Central memory CD4-positive, alpha-beta T cell (primary cell): ENCODE measurements at regions not wholly inside any gene's neighbourhood (a gene's known extent, or its start where the extent isn't known, plus 50 kb on each side); places are given as distances from the start of the nearest gene placed in this dataset.
"Not testable (repeated sequence)": the region's sequence is repeated elsewhere in the genome, so short reads cannot be mapped to it uniquely, and the experiment has no call there.

ENCODE experiments used
- DNase-seq: peaks from one replicate; pipeline ENCODE4 v3.0.0; 2022

DNA sequence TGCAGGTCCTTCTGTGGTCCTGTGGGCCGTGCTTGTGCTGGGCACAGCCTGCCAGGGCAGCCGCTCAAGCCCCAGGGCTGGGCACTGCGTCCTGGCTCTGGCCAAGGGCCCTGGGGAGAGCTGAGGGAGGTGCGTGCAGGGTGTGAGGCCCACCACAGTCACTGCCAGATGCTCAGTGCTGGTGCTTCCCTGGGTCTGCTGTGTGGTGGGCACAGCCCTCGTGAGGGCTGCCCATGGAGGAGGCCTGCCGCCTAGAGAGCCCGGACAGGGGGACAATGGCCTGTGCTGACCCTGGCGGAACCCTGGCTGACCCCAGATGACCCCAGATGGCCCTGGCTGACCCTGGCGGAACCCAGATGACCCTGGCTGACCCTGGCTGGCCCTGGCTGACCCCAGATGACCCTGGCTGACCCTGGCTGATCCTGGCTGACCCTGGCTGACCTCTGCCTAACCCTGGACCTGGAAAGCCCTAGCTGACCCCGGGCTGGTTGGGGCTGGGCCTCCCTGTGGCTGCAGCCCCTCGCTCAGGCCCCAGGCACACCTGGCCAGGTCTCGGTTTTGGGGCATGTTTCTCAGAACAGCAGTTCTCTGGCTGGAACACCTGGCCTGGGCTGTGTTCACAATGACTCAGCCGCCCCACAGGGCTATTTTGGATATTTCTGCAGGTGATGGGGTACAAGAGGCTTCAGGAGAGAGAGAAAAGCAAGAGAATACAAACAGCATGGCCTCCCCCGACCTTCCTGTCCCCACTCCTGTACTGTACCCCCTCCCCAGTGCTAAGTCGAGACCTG, 55.4 kb downstream of the TMEM121 start:
- no peak for DNase-seq

DNA sequence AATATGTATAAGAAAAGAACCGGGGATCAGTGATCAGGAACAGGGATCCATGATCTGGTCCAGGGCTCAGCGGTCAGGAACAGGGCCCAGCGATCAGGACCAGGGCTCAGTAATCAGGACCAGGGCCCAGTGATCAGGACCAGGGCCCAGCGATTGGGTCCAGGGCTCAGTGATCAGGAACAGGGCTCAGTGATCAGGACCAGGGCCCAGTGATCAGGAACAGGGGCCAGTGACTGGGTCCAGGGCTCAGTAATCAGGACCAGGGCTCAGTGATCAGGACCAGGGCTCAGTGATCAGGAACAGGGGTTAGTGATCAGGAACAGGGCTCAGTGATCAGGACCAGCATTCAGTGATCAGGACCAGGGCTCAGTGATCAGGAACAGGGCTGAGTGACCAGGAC, 56.3 kb downstream of the TMEM121 start:
- no peak for DNase-seq

DNA sequence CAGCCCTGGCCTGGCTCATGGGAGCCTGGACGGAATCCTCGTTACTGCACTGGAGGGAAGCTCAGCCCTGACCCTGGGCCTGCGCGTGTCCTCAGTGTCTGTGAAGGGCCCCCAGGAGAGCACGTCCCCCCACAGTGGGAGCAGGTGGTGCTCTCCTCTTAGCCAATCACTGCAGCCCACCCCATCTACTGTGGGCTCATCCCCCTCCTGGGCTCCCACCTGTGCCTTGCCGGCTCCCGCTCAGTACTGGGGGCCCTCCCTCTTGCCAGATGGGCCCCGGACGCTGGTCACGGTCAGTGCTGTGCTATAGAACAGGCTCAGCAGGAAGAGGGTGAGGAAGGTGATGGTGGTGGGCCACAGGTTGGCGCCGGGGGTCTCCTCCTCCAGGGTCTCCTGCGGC, 57.5 kb downstream of the TMEM121 start:
- not testable (repeated sequence) for DNase-seq

DNA sequence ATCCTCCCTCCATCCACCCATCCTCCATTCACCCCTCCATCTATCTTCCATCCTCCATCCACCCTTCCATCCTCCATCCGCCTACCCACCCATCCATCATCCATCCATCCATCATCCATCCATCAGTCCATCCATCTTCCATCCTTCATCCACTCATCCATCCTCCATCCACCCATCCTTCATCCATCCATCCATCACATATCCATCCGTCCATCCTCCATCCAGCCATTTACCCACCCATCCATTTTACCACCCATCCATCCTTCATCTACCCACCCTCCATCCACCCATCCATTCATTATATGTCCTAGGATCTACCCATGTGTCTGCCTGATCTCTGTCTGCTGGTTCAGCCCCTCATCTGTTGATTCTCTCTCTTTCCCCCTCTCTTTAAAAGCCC, 58.9 kb downstream of the TMEM121 start:
- DNase-seq: not testable (repeated sequence)

DNA sequence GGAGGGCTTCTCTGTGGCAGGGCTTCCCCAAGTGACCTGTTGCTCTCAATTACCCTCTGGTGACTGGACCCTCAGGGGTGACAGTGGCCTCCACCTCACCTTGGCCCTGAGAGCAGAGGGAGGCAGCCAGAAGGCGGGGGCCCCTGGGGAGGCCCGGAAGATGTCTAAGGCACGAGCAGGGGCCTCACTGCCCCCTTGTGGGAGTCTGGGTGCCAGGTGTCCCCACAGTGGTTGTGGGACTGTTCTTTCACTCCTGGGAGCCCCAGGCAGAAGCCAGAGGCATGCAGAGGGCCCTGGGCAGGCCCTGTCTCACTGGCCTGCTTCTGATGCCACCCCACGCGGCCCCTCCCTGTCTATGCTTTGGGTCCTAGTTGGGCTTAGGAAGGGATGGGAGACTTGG, 59.3 kb downstream of the TMEM121 start:
- DNase-seq: not testable (repeated sequence)

DNA sequence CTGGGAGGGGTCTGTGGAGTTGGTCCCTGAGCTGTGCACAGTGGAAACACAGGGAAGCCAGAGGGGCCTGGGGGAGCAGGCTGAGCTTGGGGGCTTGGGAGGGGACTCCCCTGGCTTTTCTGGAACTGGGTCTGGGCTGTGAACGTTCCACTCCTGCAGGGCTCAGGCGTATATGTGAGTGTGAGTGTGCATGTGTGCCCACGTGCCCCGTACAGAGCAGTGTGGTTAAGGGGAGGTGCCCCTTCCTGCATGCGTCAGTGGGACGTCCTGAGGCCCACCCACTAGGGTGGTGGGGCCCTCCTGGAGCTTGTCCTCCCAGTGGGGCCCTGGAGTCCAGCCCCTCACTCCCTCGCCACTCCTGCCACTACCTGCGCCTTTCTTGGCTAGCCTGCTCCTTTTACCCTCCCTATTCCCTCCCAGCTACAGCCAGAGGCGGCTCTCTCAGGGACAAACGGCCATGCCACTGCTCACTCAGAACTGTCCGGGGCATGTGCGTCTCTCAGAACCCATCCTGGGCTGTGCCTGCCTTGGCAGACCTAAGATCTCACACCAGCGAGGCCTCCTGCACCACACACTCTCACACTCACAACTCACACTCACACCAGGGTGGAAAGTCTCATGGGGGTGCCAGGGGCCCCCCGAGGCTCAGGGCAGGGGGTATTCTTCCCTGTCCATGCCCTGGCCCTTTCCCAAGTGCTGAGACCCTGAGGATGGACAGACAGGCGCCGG, 59.9 kb downstream of the TMEM121 start:
- DNase-seq: not testable (repeated sequence)

DNA sequence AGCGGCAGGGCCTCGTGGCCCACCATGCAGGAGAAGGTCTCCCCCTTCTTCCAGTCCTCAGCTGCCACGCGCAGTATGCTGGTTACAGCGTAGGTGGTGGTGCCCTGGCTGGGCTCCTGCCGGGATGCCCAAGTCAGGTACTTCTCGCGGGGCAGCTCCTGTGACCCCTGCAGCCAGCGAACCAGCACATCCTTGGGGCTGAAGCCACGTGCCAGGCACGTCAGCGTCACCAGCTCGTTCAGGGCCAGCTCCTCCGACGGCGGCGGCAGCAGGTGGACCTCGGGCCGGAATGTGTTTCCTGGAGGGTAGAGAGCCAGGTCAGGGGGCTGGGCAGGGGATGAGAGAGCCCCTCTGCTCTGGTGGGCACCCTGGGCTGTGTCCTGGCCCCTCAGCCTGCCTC, 60.7 kb downstream of the TMEM121 start:
- DNase-seq: not testable (repeated sequence)

DNA sequence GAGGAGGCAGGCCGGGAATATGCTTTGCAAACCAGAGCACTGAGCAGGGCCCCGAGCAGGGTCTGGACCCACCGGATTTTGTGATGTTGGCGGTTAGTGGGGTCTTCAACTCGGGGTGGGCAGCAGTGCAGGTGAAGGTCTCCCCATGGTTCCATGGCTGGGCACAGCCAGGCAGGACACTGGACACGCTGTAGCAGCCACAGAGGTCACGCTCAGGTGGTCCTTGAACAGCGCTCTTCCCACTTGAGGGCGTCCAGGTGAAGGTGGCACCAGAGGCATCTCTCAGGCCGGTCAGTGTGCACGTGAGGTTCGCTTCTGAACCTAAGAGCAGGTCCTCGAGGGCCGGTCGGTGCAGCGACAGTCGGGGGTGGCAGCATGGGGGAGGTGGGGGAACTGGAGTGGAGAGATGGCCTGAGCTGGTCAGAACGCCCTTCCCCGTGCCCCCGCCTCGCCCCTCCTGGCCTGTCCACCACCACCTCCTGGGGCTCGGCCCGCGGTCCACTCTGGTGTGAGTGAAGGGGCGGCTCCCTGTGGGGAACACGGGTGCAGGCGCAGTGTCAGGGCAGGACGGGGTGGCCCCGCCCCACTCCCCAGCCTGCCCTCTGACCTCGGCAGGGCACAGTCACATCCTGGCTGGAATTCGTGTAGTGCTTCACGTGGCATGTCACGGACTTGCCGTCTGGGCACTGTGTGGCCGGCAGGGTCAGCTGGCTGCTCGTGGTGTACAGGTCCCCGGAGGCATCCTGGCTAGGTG, 61.3 kb downstream of the TMEM121 start:
- not testable (repeated sequence) for DNase-seq

DNA sequence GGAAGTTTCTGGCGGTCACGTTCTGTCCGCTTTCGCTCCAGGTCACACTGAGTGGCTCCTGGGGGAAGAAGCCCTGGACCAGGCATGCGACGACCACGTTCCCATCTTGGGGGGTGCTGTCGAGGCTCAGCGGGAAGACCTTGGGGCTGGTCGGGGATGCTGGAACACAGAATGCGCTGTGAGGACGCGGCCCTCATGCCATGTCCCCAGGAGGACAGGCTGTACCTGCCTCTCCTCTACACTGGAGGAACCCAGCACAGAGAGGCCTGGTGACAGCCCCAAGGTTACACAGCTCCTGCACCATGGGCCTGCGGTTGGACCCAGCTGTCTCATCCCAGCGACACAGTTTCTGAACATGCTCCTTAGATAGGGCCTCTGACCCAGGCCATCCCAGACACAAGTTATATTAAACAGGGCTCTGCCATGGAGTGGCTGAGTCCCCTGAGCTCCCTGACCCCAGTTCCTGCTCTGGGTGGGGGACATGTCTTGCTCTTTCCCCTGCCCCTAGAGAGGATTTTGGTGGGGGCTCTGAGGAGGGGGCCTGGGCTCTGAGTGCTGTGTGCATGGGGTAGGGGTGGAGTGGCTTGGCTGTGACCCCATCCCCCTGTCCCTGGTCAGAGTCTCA, 62.0 kb downstream of the TMEM121 start:
- DNase-seq: no peak

DNA sequence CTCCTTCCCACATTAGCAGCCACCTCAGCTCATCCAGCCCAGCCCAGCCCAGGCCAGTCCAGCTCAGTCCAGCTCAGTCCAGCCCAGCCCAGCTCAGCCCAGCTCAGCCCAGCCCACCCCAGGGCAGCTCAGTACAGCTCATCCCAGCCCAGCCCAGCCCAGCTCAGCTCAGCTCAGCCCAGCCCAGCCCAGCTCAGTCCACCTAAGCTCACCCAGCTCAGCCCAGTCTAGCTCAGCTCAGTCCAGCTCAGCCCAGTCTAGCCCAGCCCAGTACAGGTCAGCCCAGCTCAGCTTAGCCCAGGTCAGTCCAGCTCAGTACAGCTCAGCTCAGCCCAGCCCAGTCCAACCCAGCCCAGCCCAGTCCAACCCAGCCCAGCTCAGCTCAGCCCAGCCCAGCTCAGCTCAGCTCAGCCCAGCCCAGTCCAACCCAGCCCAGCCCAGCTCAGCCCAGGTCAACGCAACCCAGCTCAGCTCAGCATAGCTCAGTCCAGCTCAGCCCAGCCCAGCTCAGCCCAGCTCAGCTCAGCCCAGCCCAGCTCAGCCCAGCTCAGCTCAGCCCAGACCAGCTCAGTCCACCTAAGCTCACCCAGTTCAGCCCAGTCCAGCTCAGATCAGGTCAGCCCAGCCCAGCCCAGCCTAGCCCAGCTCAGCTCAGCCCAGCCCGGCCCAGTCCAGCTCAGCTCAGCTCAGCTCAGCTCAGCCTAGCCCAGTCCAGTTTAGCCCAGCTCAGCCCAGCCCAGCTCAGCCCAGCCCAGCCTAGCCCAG, 63.0 kb downstream of the TMEM121 start:
- DNase-seq: no peak

DNA sequence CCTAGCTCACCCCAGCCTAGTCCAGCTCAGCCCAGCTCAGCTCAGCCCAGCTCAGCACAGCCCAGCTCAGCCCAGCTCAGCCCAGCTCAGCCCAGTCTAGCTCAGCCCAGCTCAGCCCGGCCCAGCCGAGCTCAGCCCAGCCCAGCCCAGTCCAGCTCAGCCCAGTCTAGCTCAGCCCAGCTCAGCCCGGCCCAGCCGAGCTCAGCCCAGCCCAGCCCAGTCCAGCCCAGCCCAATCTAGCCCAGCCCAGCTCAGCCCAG, 63.5 kb downstream of the TMEM121 start:
- DNase-seq: not testable (repeated sequence)

DNA sequence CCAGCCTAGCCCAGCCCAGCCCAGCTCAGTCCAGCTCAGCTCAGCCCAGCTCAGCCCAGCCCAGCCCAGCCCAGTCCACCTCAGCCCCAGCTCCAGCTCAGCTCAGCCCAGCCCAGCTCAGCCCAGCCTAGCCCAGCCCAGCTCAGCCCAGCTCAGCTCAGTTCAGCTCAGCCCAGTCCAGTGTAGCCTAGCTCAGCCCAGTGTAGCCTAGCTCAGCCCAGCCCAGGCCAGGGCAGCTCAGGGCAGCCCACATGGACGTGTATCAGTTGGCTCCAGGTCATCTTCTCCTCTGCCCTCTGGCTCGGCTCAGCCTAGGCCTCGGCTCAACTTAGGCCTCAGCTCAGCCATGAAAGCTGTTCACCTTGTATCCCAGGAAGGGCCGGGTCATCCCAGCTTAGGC, 64.7 kb downstream of the TMEM121 start:
- DNase-seq: no peak

DNA sequence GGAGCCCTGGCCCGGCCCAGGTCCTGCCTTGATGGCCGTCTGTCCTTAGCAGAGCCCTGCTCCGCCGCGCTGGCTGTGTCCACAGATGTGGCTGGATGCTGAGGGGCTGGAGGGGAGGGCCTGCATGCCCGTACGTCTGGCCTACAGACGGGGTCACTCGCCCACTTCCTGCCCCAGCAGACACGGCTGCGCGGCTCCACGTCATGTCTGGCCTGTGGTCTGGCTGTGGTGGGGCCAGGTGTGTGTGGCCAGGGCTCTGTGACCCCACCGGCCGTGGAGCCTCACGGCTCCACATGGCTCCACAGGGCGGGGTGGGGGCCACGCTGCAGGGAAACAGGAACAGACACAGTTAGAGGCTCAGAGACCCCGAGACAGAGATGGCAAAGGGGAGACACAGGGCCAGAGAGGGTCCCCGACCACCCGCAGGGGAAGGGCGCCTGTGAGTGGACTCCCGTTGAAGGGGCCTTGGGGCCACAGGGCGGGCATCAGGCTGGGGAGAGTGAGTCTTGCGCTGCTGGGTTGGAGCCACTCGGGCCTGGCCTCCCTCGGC, 65.5 kb downstream of the TMEM121 start:
- not testable (repeated sequence) for DNase-seq

DNA sequence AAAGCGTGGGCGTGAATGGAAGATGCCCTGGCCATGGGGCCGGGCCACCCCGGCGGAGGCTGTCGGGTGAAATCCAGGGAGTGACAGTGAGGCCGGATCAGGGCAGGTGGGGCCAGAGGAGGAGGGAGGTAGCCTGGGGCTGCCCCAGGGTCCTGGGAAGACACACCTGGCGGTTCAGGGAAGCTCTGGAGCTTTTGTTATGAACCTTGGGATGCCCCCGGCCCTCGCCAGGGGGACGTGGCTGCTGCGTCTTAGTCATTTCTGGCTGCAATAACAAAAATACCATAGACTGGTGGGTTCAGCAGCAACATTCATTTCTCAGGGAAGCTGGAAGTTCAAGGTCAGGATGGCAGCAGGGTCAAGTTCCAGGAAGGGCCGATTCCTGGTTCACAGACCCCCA, 66.3 kb downstream of the TMEM121 start:
- DNase-seq: not testable (repeated sequence)

DNA sequence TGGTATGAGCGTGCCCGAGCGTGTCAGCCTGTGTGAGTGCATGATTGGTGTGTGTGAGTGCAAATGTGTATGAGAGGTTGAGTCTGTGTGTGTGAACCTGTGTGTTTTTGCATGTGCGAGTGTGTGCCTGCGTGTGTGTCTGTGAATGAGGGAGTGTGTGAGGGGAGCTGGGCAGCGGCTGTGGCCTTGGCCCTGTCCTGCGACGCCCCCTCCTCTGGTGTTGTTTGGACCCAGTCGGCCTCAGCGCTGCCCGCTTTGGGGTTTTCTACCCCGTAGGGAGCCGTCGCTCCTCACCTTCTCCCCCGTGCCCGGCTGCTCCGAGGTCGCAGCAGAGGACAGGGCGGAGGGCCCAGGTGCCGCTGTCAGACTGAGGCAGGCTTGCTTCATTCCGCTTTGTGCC, 69.0 kb downstream of the TMEM121 start:
- DNase-seq: not testable (repeated sequence)

DNA sequence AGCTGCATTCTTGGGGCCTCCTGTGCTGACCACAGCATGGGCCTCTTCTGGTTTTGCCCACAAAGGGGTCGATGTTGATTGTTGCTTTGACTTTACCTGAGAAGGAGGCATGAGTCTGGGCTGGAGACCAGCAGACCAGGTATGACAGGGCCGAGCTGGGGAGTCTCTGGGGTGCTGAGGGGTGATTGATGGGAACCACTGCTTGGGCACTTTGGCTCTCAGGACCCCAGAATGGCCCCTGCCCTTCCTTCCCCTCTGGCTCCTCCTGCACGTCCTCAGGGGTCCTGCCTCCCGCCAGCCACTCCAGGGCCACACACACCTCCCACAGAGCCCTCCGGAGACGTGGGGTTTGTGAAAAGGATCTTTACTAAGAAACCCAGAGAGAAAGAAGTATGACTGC, 70.0 kb downstream of the TMEM121 start:
- not testable (repeated sequence) for DNase-seq

DNA sequence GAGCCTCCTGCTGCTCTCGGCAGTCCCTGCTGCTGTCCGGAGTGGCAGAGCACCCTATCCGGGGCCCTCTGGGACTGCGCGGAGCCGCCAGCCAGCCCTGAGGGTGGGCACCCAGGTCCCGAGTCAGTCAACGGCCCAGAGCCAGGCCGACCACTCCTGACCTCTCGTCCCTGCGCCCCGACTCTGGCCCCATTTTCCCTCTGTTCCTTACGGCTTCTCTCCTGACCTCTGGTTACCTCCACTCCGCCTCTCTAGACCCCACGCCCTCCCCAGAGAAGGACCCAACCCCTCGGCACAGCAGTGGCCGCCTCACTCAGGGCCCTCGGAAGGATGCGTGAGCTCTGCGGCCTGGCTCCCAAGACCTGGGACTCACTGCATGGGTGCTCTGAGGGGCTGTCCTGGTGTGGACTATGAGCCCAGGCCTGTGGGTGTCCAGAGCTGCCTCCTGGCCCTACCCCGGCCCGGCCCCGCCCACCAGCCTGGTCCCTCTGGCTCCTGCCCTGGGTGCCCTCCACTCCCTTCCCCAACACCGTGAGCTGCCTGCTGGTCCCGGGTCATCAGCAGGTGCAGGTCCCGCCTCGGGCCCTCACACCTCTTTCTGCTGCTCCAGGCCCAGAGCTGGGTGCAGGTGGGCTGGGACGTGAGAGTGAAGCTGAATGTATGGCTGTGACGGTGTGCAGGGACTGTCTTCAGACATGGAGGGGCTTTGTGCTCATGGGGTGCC, 71.8 kb downstream of the TMEM121 start:
- DNase-seq: not testable (repeated sequence)

DNA sequence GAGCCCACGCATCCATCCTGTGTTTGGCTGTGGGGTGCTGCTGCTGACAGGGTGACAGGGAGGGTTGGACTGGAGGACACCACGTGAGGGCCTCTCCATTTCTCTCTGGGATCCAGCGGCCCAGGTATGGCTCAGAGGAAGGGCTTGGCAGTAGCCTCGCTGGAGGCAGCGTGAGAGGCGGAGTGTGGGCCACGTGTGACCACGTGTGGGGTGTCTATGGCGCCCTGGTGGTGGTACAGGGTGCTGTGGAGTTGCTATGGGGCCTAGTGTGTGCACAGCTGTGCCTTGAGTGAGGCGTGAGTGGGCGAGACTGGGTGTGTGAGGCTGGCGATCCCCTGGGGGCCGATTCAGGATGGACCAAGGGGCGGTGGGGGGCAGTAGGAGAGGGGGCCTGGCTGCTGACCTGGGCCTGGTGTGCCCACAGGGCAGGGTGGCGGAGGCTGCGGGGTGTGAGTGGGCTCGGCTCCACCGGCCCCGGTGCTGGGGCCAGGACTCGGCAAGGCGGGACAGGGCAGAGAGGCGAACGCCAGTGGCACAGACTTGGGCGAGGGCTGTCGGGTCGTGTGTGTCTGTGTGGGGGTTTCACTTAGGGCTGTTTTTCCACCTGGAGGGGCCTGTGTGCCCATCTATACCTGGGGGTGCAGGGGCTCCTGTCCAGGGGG, 72.7 kb downstream of the TMEM121 start:
- DNase-seq: not testable (repeated sequence)

DNA sequence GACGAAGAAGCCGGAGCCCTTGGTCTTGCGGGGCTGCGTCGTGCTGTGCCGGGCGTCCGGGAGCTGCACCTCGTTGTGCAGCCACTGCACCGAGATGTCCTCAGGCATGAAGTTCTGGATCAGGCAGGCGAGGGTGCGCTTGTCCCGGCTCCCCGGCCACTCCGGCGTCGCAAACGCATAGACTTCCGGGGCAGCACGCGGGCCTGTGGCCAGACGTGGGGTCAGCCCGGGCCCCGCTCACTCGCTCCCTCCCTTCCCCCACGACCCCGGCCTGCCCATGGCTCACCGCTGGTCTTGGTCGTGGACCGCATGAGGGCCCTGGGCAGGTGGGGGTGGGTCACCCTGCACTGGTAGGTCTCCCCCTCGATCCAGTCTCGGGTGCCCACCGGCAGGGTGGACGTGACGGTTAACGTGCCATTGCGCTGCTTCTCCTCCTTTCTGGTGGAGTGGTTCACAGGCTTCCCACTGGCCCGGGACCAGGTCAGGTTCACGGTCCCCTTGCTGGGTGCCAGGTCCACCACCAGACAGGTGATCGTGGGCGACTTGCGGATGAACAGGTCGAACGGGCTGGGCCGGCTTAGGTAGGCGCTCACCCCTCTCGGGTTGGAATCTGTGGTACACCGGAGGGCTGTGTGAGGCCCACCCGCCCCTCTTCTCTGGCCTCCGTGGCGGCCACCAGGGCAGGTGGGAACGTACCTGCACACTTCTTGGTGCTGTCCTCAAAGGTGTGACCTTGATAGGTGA, 74.0 kb downstream of the TMEM121 start:
- not testable (repeated sequence) for DNase-seq

DNA sequence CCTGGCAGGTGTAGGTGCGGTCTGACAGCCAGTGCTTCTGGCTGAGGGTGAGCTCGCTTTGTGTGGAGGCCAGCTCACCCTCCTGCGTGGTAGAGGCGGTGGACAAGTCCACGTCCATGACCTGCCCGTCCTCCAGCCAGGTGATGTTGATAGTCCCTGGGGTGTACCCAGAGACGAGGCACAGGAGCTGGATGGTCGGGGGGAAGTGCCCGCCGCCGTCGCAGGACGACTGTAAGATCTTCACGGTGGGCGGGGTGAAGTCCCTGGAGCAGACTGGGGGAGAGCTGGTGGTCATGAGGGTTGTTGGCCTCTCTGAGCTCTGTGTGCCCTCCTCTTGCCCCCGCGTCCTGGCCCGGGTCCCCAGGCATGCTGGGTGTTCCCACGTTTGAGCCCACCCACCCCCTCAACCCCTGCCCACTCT, 74.6 kb downstream of the TMEM121 start:
- DNase-seq: no peak
